CD4-positive, alpha-beta T cell (primary cell): ENCODE measurements at regions not wholly inside any gene's neighbourhood (a gene's known extent, or its start where the extent isn't known, plus 50 kb on each side); places are given as distances from the start of the nearest gene placed in this dataset.

Source experiments
- ATAC-seq: fragments of 200-7000 bp; cut with Tn5 transposase; one replicate; pipeline ENCODE4 v1.10.0; 2022; ENCODE audit warnings: mild to moderate bottlenecking; ENCODE audit not compliant: poor library complexity
- CTCF ChIA-PET: fragments of 350-600 bp; sonication (Branson Sonifier 250); formaldehyde crosslinking; loops from one replicate; lab custom pipeline; 2021; ENCODE audit warnings: antibody characterized with exemption, inconsistent platforms; lab: Charles Lee
- POLR2A ChIA-PET: fragments of 350-600 bp; sonication (Branson Sonifier 250); formaldehyde crosslinking; loops from one replicate; lab custom pipeline; 2021; ENCODE audit warnings: antibody characterized with exemption, inconsistent platforms; lab: Charles Lee
- DNase-seq, 14 experiments: peaks; one replicate each; pipeline ENCODE4 v3.0.0-alpha.2; 2013 to 2020; ENCODE audit warnings: mixed read lengths in 2 of 14
- H3K27ac ChIP-seq, 2 donors: one replicate each; pipeline versions ENCODE4 v1.5.1 to v1.7.0; 2013; ENCODE audit warnings: low read length in 2 of 2, low read depth in 1 of 2, mild to moderate bottlenecking in 1 of 2
- H3K27me3 ChIP-seq, 2 experiments: 1 replicate in 1 of 2; 2 replicates in 1 of 2; pipeline versions ENCODE4 v1.6.1 to v1.7.0; 2013; ENCODE audit warnings: low read length in 2 of 2, control low read depth in 1 of 2, mild to moderate bottlenecking in 1 of 2, moderate library complexity in 1 of 2; ENCODE audit not compliant: insufficient read depth in 2 of 2, control insufficient read depth in 1 of 2
- H3K36me3 ChIP-seq: one replicate; pipeline ENCODE4 v1.6.1; 2013; ENCODE audit warnings: low read length, control low read depth; ENCODE audit not compliant: insufficient read depth
- H3K4me1 ChIP-seq: one replicate; pipeline ENCODE4 v1.6.1; 2013; ENCODE audit warnings: low read length, control low read depth; ENCODE audit not compliant: insufficient read depth
- H3K4me3 ChIP-seq: one replicate; pipeline ENCODE4 v1.5.1; 2013; ENCODE audit warnings: mild to moderate bottlenecking, low read length, moderate library complexity
- H3K9me3 ChIP-seq, 2 experiments: 1 replicate in 1 of 2; 2 replicates in 1 of 2; pipeline versions ENCODE4 v1.6.1 to v1.7.0; 2013; ENCODE audit warnings: low read length in 2 of 2, mild to moderate bottlenecking in 2 of 2, control low read depth in 1 of 2, moderate library complexity in 1 of 2; ENCODE audit not compliant: control insufficient read depth in 1 of 2, insufficient read depth in 1 of 2
- H3K27ac Mint-ChIP-seq: one replicate; pipeline ENCODE4 v1.8.0; 2020; ENCODE audit warnings: mixed read lengths
- H3K27me3 Mint-ChIP-seq: one replicate; pipeline ENCODE4 v1.8.0; 2021; ENCODE audit warnings: mixed read lengths
- H3K36me3 Mint-ChIP-seq: one replicate; pipeline ENCODE4 v1.8.0; 2021; ENCODE audit warnings: low read depth, mixed read lengths
- H3K4me1 Mint-ChIP-seq: one replicate; pipeline ENCODE4 v1.8.0; 2021; ENCODE audit warnings: low read depth, mixed read lengths
- H3K4me3 Mint-ChIP-seq: one replicate; pipeline ENCODE4 v1.8.0; 2020; ENCODE audit warnings: mild to moderate bottlenecking, mixed read lengths
- H3K9me3 Mint-ChIP-seq: one replicate; pipeline ENCODE4 v1.8.0; 2020; ENCODE audit warnings: mixed read lengths
- intact Hi-C, 2 experiments: fragments of 100-400 bp; cut with DNase I in 1 of 2; cut with micrococcal nuclease in 1 of 2; formaldehyde crosslinking; loops; one replicate each; pipeline versions ENCODE4 v1.15.1 to v1.9.0; 2023 to 2025; cut with DNase I, micrococcal nuclease
- TF ChIP-seq, protein P1 (sequence below): fragments of 200-600 bp; IDR thresholded peaks from one replicate; pipeline ENCODE4 v1.8.0; 2022; ENCODE audit warnings: antibody characterized with exemption, mild to moderate bottlenecking

- intact Hi-C loops: no loop called here
- TF ChIP-seq, protein P1, sequence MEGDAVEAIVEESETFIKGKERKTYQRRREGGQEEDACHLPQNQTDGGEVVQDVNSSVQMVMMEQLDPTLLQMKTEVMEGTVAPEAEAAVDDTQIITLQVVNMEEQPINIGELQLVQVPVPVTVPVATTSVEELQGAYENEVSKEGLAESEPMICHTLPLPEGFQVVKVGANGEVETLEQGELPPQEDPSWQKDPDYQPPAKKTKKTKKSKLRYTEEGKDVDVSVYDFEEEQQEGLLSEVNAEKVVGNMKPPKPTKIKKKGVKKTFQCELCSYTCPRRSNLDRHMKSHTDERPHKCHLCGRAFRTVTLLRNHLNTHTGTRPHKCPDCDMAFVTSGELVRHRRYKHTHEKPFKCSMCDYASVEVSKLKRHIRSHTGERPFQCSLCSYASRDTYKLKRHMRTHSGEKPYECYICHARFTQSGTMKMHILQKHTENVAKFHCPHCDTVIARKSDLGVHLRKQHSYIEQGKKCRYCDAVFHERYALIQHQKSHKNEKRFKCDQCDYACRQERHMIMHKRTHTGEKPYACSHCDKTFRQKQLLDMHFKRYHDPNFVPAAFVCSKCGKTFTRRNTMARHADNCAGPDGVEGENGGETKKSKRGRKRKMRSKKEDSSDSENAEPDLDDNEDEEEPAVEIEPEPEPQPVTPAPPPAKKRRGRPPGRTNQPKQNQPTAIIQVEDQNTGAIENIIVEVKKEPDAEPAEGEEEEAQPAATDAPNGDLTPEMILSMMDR: no peak
- no peak overlapping the region for H3K27ac Mint-ChIP-seq
- Histone ChIP-seq H3K36me3 (no peaks in the 10 kb centered on the region), H3K27ac (no peak overlapping the region), H3K9me3 (no peaks in the 10 kb centered on the region), H3K27me3 (peaks cover under 1 to 3% of the 10 kb centered on the region in 2 experiments), H3K4me1 (no peaks in the 10 kb centered on the region), H3K4me3 (no peak overlapping the region)
- H3K36me3 Mint-ChIP-seq: no peaks in the 10 kb centered on the region
- H3K4me1 Mint-ChIP-seq: no peaks in the 10 kb centered on the region
- no peak overlapping the region for H3K4me3 Mint-ChIP-seq
- ATAC-seq: no peak
- H3K9me3 Mint-ChIP-seq: no peaks in the 10 kb centered on the region
- ChIA-PET CTCF (no interaction called here), POLR2A (no interaction called here)
- no peak for DNase-seq
- peaks cover 37% of the 10 kb centered on the region for H3K27me3 Mint-ChIP-seq
Observed at GRCh38 chr2:172241222-172241621, 138.5 kb upstream of the DLX2 start.

DNA sequence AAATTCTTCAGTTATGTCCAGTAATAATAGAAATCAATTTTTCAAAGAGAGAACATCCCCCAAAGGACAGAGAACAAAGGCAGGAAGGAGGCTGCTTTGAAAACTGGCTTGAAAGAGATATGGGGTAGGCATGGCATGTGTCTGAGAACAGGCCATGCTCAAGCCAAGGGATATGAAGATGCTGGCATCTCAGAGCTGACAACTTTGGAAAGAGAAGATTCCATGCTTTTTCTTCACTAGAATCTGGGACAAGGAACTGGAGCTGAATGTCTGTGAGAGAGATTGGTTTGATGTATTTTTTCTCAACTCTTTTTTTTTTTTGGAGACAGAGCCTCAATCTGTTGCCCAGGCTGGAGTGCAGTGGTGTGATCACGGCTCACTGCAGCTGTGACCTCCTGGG, 139.8 kb upstream of the DLX2 start:
- Mint-ChIP-seq H3K9me3 (peaks cover 2% of the 10 kb centered on the region), H3K36me3 (no peaks in the 10 kb centered on the region), H3K27ac (no peak overlapping the region), H3K4me3 (no peak overlapping the region), H3K4me1 (no peaks in the 10 kb centered on the region), H3K27me3 (peaks cover 24% of the 10 kb centered on the region)
- CTCF ChIA-PET: no interaction called here
- Histone ChIP-seq H3K36me3 (no peaks in the 10 kb centered on the region), H3K27me3 (no peaks in the 10 kb centered on the region), H3K4me1 (no peaks in the 10 kb centered on the region), H3K4me3 (no peak overlapping the region), H3K27ac (no peak overlapping the region), H3K9me3 (no peaks in the 10 kb centered on the region)
- ATAC-seq (no peak), DNase-seq (no peak)
- intact Hi-C loops: no loop called here
- POLR2A ChIA-PET: no interaction called here
- TF ChIP-seq, protein P1: no peak

DNA sequence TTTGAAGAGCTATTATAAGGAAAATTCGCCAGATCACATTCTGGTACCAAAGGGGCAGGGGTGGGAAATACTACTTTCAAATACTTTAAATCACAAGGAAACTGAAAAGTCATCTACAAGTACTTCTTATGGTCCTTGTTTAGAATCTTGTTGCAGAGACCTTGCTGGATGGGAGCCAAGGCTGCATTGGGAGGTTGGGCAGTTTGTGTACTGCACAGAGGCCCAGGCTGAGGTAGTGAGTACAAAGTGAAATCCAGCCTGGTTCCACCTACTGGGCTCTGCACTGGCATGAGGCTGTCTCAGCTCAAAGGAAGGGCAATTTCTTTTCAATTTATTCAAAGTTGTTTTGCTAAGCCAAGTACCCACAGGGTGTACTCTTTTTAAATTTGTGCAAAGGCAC, 140.3 kb upstream of the DLX2 start:
- Histone ChIP-seq H3K36me3 (no peaks in the 10 kb centered on the region), H3K27ac (no peak overlapping the region), H3K4me3 (no peak overlapping the region), H3K27me3 (no peaks in the 10 kb centered on the region), H3K9me3 (no peaks in the 10 kb centered on the region), H3K4me1 (no peaks in the 10 kb centered on the region)
- intact Hi-C loops: no loop called here
- no peak for ATAC-seq
- no peak overlapping the region for H3K27ac Mint-ChIP-seq
- H3K27me3 Mint-ChIP-seq: peaks cover 22% of the 10 kb centered on the region
- no peaks in the 10 kb centered on the region for H3K36me3 Mint-ChIP-seq
- peaks cover 2% of the 10 kb centered on the region for H3K9me3 Mint-ChIP-seq
- POLR2A ChIA-PET: no interaction called here
- TF ChIP-seq, protein P1: no peak
- no peak for DNase-seq
- CTCF ChIA-PET: no interaction called here
- no peaks in the 10 kb centered on the region for H3K4me1 Mint-ChIP-seq
- no peak overlapping the region for H3K4me3 Mint-ChIP-seq
